Hematopoietic multipotent progenitor cell treated with erythropoietin and hydrocortisone succinate and interleukin-3 and kit ligand, for 4 days (in vitro differentiated cells): ENCODE measurements at regions not wholly inside any gene's neighbourhood (a gene's known extent, or its start where the extent isn't known, plus 50 kb on each side); places are given as distances from the start of the nearest gene placed in this dataset.
"Not testable (repeated sequence)": the region's sequence is repeated elsewhere in the genome, so short reads cannot be mapped to it uniquely, and the experiment has no call there.

Experiments used
- DNase-seq: peaks from one replicate; pipeline ENCODE4 v3.0.0-alpha.2; 2015

DNA sequence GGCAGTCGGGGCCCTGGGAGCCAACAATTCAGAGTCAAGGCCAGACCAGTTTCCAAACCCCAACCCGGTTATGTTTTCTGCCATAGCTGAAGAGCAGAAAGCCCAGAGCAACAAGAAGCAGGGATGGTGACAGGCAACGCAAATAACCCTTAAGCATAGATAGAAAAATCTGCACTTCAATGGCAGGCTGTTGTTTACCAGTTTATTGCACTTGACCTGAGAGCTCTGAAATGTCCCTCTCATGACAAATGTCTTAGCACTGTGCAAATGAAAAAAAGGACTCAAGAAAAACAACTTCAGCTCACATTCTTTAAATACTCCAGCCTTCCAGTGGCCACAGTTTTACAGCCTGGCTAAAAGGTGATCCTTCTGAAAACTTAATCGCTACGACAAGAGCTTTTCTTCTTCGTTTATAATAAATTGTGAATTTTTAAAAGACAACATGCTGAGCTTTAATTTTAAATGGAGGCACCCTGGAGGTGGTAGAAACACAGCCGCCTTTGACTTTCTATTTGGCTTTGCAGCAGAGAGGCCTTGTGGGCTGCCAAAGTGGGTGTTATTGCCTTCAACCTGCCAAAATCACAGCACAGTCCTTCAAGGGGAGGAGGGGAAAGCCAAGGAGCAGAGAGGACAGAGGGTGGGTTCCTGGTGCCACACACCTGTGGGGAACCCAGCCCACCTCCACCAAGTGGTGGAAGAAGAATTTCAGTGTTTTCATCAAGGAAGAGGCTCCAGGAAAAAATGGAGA is 289.5 kb upstream of the CDYL start:
- DNase-seq = no peak

DNA sequence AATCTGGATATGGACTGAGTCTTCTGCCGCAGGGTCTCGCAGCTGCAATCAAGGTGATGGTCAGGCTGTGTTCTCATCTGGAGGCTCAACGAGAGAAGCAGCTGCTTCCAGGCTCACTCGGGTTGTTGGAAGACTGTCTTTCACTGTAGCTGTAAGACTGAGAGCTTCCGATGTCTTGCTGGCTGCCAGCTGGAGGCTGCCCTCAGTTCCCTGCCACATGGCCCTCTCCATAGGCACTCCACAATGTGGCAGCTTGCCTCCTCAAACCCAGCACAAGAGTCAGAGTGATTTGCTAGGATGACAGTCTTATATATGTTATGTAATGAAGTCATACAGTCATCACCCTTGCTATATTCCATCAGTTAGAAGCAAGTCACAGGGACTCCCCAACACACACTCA is 290.5 kb upstream of the CDYL start:
- no peak for DNase-seq

DNA sequence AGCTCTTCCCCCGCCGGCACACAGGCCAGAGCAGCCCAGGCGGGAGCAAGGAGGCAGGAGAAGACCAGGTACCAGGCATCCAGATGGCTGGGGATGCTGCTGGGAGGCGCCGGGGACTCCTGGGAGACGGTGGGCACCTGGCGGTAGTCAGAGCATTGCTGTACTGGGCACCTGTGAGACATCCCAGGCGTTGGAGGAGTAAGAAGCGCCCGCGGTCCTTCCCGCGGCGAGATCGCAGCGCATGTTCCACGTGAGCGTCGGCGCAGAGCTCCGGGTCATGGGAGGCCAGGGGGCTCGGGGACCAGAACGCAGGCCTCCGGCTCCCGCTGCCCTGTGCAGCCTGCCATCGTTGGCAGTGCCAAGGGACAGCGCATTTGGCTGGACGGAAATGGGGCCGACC is 293.7 kb upstream of the CDYL start:
- DNase-seq = no peak

DNA sequence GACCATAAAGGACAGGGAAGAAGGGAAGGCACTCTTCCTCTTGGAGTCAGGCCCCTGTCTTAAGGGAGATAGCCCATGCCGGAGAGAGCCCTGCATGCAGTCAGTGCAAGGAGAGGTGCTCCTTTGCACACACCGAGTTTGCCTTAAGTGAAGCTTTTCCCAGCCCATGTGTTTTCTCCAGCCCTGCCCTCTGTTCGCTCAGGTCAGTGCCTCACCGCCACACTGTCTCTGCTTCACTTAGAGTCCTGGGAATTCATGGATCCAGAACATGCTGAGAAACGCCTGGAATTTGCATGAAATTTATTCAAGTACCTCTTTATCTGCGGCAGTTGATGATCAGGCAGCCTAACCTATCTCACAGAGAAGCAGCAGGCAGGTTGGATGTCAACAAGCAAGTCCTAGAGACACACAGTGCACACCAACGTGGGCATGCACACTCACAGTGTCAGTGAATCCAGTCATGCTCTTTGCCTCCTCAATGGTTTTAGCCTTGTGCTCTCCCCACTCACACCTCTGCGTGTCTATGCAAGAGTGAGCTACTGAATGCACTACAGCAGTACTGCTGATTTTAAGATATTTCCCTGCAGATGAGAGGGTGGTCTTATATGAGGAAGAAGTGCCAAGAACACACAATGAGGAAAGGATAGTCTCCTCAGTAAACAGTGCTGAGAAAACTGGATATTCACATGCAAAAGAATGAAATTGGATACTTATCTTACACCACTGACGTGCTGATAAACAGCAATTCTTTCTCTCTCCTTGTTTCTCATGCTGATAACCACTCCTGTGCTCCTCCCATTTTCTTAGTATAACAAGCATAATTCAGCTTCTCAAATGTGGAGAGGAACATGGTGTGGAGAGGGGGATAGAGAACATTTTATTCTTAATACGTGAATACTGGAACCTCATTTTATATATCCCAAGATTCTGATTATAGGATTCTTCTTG is 295.1 kb upstream of the CDYL start:
- DNase-seq = no peak

DNA sequence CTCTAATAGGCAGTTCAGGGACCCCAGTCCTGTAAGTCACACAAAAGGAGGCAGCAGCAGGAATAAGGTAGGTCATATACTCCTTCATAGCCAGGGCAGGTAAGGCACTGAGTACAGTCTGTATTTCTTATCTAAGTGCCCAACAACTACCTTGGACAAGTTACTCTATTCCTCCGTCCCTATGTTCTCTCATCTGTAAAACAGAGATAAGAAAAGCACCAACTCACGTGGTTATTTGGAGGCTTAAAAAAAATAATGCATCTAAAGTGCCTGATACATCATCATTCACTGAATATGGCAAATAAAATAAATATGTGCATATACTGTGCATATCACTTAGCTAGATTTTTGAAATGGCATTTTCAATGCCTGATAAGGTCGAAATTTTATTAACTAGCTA is 298.1 kb upstream of the CDYL start:
- DNase-seq = peak; percentile 14

DNA sequence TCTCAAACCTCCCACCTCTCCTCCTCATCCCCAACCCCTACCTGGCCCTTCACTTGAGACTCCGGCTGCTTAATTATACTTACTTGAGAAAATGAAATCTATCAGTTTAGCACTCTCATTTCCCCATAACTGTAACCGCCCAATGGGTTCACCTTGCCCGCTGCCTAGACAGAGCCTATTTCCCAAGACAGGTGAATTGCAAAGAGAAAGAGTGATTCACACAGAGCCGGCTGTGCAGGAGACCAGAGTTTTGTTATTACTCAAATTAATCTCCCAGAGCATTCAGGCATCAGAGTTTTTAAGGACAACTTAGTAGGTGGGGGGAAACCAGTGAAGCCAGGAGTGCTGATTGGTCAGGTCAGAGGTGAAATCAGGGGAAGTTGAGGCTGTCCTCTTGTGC is 301.4 kb upstream of the CDYL start:
- peak; percentile 4 for DNase-seq

DNA sequence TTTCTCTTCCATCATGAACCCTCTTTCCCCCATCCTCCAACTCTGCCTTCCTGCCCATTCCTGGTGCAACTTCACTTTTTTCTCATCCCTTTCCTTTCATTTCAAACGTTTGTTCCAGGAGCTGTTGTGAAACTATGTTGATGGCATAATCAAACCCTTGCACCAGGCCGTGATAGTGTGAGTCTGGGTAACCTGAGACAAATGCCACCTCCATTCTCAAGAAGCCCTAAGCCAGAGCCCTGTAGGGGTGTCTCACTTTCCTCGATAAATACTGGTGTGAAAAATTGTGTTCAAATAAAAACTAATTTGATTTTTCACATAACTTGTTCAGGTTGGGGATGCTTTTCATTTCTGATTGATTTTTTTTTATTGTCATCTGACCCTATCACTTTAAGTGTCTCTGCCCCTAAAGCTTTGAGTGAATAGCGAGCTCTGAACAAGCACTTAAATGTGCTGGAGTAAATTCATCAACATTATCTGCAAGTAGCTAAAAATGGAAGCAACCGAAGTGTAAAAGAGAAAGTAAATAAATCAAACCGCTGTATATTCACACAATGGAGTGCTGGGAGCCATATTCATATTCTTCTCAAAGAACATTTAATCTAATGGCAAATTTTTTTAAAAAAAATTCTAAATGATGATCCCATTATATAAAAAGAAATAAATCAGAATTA is 303.1 kb upstream of the CDYL start:
- no peak for DNase-seq

DNA sequence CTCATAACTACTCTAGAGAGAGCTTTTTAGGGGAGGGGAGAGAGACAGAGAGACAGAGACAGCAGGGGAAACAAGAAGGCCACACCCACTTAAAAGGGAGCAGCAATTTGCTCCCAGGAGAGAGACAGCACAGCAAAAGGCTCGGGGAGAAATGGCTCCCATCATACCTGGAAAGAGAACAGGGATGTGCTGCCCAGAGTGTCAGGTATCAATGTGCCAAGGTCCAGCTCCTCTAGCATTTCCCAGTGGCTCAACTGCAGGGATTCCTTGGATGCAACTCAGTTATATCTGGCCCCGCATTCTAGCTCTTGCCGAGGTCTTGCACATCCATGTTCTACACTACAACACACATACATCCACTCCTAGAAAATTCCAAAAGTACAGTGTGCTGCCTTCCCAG is 304.0 kb upstream of the CDYL start:
- DNase-seq = no peak

DNA sequence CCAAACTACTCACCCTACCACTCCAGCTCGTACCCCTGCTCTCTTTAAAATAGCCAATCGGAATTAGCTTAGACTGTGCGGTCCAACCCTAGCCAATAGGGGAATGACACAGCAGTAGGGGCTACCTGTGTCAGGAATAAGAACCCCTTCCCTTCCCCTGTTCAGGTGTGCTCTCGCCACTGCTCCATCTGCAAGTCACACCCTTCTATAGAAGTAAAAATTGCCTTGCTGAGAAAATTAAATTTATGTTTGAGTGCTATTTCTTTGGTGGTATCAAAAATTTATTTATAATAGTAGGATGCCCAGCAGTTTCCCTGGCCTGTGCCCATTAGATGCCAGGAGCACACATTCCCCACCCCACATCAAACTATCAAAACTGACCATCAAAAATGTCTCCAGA is 304.7 kb upstream of the CDYL start:
- not testable (repeated sequence) for DNase-seq

DNA sequence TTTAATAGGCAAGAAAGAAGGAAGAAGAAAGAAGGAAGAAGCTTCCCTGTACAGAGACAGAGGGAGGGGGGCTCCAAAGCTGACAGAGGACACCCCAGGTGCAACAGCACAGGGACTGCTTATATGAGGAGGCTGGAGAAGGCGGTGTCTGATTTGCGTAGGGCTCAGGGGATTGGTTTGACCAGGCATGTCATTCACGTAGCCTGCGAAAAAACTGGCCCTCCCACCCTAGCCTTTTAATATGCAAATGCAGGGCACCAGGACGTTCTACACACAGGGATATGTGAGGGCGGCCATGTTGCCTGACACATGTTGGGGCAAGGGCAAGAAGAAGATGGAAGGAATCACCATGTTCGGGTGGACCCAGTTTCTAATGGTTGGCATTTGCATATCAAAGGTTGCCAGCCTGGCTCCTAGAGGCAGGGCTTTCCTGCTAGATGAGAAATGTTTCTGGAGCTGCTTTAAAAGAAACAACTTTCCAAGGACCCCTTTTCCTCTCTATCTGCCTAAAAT is 305.4 kb upstream of the CDYL start:
- no peak for DNase-seq

DNA sequence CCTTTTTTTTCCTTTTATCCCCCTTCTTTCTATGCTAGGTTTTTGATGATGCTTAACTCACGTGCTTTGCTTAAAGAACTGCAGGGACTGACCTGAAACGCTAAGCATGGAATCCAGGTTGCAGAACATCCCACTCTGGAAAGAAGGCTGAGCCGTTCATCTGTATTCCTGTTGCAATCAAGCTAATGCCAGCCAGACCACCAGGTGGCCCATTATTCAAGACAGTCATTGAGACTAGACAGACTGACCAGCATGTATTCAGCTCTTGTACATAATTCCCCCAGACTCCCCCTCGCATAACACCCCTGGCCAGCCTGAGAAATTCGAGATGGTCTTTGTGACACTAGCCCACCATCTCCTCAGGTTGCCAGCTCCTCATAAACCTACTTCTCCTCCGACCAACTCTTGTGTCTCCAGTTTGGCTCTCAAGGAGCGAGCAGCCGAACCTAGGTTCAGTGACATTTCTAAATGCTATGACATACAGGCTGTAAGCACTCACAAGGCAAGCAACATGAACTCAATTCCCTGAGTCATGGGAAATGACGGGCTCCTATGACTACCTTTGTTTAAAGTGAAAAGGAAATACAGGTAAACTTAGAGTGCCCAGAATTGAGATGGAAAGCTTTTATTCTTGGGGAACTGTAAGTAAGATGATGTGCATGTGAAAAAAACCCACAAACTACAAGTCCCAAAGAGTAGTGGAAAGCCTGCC is 309.3 kb upstream of the CDYL start:
- peak; percentile 15 for DNase-seq

DNA sequence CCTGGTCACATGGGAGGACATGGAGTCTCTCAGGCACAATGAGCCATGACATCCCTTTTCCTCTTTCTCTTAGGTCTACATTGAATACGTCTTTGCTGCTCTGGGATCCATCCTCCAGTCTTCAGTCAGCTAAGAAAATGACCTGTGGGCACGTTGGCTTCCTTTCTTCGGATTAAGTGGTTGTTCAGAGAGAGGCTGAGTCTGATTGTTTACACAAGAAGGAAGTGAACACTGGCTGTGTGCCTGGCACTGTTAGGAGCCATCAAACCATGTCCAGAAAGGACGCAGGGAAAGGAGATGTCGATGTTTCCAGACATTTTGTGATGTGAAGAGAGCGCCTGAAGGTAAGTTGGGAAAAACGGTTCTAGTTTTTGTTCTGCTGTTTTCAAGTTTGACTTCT is 309.9 kb upstream of the CDYL start:
- DNase-seq = no peak

DNA sequence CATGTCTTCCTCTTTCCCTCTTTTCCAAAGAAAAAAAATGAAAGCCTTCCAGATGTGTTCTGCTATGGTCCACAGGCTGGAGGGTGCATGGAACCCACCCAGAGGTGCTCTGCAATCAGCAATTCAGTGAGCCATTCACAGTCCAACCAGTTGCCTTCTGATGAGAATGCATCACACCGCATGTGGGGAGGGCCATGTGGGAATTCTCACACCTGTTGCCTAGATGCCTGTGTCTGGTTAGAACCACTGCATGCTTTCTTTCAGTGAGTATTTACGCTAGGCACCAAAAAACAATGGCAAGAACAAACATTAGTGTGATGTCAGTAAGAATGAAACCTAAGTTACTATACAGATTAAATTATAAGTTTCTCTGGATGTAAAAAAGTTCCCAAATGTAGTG is 311.6 kb upstream of the CDYL start:
- DNase-seq = no peak

DNA sequence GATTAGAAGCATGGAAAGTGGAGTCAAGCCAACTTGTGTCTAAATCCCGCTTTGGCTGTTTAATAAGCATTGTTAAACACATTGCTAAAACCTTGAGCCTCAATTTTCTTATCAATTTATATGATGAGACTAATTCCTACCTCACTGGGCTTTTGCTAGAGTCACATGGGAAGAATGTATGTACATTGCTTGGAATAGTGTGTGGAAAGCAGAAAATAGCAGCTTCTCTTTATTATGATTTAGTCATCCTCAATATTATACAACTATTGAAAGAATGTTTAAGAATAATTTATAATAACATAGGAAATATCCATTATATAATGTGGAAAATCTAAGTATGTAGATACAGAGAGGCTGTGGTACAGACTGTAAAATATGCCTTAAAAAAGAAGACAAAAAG is 313.0 kb upstream of the CDYL start:
- DNase-seq = no peak

DNA sequence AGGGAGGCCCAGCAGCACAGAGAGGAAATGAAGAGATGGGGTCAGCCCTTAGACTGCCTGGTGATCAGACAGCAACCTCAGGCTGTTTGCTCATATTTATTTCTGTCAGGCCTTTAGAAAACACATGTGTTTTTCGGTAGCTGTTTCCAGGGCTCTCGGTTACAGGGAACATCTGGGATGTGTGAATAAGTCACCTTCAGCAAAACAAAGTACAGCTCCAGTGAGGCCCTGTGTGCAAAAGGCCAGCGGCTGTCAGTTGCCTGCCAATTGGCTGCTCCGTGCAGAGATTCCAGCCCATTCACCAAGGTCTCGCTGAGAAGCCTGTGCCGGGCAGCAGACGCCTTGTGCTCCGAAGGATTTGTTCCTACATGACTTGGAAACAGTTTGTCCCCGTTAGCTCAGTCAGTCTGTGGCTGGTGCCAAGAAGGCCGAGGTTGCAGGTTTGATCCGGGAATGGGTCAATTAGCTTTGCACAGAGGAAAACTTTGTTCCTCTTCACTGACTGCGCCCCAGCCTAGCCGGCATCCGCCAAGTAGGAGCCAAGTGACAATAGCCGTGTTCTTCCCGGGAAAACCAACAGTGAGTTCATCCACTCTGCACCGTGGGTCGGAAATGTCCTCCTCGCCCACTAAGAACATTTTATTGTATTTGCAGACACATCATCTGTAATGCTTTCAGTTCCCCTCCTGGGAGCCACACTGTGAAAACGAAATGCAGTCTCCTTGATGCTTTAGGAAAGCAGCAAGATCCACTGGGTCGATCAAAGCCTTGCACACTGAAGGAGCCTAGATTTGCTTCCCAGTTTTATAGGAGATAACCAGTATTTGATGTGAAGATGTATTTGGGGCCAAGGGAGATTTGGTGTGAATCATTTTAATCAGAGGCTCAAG is 315.4 kb upstream of the CDYL start:
- DNase-seq = no peak

DNA sequence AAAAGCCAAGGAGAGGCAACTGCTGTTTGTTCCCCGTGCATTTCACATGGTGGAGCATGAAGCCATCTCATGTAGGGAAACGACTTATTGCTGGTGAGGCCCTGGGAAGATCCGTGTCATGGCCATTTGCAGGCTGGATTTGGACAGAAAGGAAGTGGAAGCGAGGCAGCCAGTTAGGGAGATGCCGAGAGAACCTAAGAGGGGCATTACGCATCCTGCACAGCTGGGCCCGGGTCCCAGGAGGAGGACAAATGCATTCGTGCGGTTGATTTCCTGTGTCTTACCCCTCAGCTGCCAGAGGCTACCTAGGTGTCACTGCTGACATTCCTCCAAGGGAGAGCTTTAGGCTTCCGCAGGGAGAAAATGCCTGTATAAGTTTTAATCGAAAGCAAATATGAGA is 316.2 kb upstream of the CDYL start:
- DNase-seq = no peak

DNA sequence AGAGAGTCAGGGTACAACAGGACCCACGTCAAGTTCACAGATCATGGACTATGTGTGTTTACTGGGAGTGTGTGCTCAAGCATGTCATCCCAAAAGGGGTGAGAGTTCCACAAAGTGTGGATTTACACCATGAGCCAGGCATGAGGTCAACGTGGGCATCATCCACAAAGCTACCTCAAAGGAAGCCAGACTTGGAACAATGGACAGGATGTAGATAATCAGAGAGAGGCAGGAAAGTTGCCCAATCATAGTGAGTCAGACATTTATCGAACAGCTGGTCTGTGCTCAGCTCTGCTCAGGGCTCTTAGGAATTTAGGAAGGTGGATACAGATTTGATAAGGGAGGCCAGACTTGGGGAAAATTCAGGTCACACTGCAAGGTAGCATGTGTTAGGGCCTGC is 317.2 kb upstream of the CDYL start:
- DNase-seq = peak; percentile 26

DNA sequence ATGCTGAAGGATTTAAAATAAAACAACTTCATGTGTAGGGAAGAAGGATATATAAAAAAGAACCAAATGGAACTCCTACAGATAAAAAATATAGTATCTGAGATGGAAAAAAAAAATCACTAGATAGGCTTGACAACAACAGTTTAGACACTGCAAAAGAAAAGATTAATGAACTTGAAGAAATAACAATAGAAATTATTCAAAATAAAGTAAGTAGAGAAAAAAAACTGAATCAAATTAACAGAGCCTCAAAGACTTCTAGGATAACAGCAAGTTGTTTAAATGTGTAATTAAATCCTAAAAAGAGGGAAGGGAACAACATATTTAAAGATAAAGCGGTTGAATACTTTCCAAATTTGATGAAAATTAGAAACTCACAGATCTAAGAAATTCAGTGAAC is 316.3 kb upstream of the ECI2 start:
- no peak for DNase-seq

DNA sequence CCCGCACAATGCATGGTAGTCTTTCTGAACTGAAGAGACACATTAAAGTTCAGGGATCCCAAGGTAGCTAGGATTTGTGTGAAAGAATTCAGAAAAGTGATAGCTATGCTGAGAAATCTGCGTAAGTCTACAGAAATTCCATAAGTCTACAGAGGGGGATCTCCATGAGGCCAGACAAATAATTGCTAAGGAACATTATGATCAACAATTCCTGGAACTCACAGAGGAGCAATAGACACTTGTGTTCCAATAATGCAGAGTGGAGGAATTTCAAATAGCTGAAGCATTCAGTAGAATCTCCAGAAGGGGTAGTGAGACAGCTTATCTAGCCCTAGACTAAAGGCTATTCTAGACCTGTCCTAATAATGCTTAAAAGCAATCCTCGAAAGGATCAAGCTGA is 315.7 kb upstream of the ECI2 start:
- DNase-seq = no peak

DNA sequence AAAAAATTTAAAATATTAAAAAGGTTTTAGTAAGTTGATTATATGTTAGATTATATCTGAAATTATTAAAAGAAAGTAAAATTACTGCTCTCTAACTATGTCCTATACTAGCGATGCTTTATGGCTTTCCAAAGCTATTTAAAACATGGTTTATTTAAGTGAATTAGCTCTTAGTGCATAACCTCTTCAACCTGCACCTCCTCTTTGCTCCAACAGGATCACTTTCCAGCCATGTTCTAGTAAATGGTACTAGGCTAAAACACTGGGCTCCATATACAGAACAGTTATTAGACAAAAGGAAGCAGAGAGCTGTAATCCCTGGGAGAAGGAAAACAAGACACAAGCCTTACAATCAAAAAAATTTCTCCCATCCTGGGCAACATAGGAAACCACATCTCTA is 314.9 kb upstream of the ECI2 start:
- DNase-seq = no peak

DNA sequence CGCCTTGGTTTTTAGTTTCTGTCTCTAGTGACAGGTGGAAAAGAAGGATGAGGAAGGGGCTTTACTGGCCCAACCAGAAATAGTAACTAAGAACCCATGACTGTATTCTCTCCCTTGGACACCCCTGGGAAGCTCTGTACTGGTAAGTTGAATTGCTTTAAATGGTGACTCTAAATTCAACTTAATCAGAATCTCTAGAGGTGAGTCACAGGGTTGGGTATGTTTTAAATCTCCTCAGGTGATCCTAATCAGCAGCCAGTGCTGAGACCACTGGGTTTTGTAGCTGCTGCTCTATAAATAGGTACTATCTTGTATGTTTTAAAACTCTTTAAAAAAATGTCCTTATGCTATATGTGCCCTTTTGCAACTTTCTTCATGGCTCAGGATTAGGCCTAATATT is 314.0 kb upstream of the ECI2 start:
- DNase-seq = no peak

DNA sequence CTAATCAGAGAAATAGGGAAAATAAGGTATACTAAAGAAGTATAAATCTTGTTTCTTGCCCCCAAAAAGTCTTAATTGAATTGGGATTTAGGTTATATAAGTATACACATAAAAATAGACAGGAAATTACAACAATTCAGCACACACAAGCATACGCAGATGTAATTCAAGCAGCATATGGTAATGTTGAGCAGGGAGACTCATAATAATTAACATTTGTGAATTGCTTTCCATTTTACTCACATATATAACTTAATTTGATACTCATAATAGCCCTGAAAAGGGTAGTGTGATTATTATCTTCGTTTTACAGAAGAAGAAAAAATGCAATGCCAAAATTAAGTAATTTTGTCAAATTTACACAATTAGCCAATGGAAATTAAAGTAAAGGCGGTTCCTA is 313.5 kb upstream of the ECI2 start:
- DNase-seq = no peak
